LNCaP clone FGC (cell line): ENCODE measurements at regions not wholly inside any gene's neighbourhood (a gene's known extent, or its start where the extent isn't known, plus 50 kb on each side); places are given as distances from the start of the nearest gene placed in this dataset.

ENCODE experiments used
- DNase-seq: peaks from one replicate; pipeline ENCODE4 v3.0.0-alpha.2; 2011; ENCODE audit warnings: low read depth
- H3K4me3 ChIP-seq: 2 replicates; pipeline ENCODE4 v1.5.1; 2011; ENCODE audit warnings: mild to moderate bottlenecking, low read depth, low read length, control low read depth
- TF ChIP-seq, protein P1 (sequence below): IDR thresholded peaks from 2 replicates; pipeline ENCODE4 v1.5.1; 2012; ENCODE audit warnings: mild to moderate bottlenecking; ENCODE audit not compliant: control insufficient read depth, insufficient read depth; ENCODE audit errors: extremely low read depth

DNA sequence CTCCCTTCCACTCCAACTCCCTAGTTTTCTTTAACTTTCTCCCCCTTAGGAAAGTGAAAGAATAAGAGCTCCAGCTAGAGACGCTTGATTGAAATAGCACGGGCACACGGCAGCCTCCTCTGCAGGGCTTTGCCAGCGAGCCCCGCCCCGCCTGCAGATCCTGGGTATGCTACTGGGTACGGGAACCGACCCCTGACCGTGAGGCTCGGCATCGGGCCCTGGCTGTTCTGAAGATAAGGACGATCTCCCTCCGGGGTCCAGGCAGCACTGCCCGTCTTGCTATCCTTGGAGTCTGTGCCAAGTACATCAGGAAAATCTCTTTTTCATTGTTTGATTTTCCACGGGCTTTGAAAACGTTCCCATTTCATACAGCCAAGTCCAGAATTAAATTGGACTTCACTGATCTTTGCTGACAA lies 284.5 kb downstream of the MTX2 start:
- H3K4me3 ChIP-seq: peak overlapping the region; percentile 12
- TF ChIP-seq, protein P1, sequence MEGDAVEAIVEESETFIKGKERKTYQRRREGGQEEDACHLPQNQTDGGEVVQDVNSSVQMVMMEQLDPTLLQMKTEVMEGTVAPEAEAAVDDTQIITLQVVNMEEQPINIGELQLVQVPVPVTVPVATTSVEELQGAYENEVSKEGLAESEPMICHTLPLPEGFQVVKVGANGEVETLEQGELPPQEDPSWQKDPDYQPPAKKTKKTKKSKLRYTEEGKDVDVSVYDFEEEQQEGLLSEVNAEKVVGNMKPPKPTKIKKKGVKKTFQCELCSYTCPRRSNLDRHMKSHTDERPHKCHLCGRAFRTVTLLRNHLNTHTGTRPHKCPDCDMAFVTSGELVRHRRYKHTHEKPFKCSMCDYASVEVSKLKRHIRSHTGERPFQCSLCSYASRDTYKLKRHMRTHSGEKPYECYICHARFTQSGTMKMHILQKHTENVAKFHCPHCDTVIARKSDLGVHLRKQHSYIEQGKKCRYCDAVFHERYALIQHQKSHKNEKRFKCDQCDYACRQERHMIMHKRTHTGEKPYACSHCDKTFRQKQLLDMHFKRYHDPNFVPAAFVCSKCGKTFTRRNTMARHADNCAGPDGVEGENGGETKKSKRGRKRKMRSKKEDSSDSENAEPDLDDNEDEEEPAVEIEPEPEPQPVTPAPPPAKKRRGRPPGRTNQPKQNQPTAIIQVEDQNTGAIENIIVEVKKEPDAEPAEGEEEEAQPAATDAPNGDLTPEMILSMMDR: peak; percentile 37
- no peak for DNase-seq

DNA sequence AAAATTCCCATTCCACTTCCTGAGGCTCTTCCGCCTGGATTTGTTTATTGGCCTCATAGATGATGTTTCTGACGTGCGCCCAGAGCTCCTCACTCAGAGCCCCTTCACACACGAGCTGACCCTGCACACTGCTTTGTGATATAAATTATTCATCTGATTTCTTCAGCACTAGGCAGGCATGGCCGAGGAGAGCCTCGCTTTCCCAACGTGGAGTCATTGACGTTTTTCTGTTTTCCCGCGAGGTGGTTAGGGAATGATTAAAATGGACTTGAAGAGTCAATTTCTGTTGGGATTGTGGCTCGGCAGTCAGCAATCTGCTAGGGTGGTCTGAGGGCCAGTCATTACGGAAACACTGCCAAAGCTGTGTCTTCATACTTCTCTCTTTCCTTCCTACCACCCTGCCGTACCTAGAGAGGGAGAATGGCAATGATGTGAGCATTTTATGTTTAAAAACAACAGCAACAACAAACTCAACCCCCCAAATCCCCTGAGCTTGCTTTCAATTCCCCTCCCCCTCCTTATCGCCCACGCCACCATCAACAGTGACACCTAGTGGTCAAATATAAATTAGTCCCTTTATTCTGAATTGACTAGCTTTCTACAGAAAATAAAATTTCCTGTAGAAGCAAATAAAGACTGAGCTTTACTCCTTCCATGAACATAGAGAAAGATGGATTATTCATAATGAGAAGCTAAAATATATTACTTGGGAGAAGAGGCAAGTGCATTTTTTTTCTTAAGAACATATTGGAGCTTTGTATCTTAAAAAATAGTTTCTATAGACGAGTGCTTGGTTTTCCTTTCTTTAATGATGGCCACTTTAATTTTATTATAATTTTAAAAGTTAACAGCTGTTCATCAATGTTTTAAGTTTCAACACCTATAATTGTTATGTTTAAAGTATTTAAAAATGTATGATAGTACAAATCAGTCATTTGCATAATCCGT lies 285.1 kb downstream of the MTX2 start:
- peak overlapping the region; percentile 12 for H3K4me3 ChIP-seq
- no peak for DNase-seq
- TF ChIP-seq, protein P1: peak; percentile 75

DNA sequence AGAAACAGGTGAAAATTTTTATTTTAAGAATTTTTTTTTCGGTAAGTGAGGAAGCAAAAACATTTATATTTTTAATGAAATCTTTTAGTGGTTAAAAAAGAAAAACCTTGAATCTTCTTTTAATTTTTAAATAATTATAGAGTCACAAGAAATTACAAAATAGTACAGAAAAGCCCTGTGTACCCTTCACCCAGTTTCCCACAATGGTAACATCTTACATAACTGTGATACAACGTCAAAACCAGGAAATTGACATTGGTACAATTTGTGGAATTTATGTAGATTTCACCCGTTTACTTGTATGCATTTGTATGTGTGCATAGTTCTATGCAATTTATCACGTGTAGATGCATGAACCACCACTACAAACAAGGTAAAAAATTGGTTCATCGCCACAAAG lies 285.9 kb downstream of the MTX2 start:
- no peak for DNase-seq
- TF ChIP-seq, protein P1: no peak
- H3K4me3 ChIP-seq: no peak overlapping the region

DNA sequence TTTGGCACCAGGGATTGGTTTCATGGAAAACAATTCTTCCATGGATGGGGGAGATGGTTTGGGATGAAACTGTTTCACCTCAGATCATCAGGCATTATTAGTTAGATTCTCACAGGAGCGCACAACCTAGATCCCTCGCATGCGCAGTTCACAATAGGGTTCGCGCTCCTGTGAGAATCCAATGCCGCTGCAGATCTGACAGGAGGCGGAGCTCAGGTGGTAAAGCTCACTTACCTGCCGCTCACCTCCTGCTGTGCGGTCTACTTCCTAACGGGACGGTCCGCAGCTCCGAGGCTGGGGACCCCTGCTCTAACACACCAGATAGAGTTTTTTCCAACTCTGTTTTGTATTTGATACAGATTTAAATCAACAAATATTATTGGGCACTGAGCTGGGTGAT lies 286.5 kb downstream of the MTX2 start:
- TF ChIP-seq, protein P1: no peak
- no peak overlapping the region for H3K4me3 ChIP-seq
- DNase-seq: no peak

DNA sequence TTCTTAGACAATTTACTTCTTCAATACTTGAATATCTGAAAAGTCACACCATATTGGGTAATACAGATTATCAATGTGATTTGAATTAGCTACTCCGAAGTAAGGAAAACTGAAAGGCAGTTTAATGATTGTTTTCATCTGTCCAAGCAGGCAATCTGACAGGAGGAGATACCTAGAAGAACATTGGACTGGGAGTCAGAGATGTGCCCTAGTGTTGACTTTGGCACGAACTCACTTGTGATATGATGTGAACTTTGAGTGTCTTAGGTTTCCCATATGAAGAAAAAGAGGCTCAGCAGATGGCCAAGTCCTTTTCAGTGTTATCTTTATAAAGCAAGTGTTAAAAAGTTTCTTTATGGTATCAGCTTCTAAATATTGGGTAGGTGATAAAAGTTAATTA lies 287.1 kb downstream of the MTX2 start:
- H3K4me3 ChIP-seq: no peak overlapping the region
- TF ChIP-seq, protein P1: no peak
- peak; percentile 91 for DNase-seq

DNA sequence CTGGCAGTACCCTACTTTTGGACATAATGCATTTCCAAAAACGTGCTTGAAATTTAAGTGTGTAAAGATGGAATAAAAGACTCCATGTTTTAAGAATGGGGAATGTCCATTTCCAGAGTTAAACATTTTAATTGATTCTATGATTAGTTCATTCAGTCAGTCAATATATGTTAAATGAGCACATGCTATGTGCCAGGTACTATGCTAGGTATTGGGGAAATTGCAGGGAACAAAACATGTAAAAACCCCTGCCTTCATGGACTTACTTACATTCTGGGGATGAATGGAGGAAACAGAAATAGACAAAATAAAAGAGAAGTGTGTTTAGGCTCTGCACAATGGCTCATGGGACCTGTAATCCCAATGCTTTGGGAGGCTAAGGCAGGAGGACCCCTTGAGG lies 288.6 kb downstream of the MTX2 start:
- no peak for DNase-seq
- TF ChIP-seq, protein P1: no peak
- H3K4me3 ChIP-seq: no peak overlapping the region
